PC-3 (cell line): ENCODE measurements at regions not wholly inside any gene's neighbourhood (a gene's known extent, or its start where the extent isn't known, plus 50 kb on each side); places are given as distances from the start of the nearest gene placed in this dataset.

Experiments used
- ATAC-seq: fragments of 200-7000 bp; cut with Tn5 transposase; 2 replicates; pipeline ENCODE4 v1.9.1; 2020; ENCODE audit warnings: mild to moderate bottlenecking, moderate library complexity
- BruUV-seq: library from RNA; stranded (reverse); fragments of 400-500 nt; replicated peaks from 2 replicates; lab custom pipeline; 2021; lab: Mats Ljungman, UMichigan
- CTCF ChIA-PET: fragments of 300-600 bp; sonication (Branson Sonifier 250); formaldehyde crosslinking; loops from one replicate; lab custom pipeline; 2022; ENCODE audit warnings: antibody characterized with exemption; lab: Charles Lee
- POLR2A ChIA-PET: fragments of 300-600 bp; sonication (Branson Sonifier 250); formaldehyde crosslinking; loops from one replicate; lab custom pipeline; 2022; ENCODE audit warnings: antibody characterized with exemption; ENCODE audit not compliant: unreplicated experiment; lab: Charles Lee
- DNase-seq: peaks from one replicate; pipeline ENCODE4 v3.0.0-alpha.2; 2015
- H2AFZ ChIP-seq: fragments of 300-600 bp; sonication (generic); 2 replicates; pipeline ENCODE4 v1.6.0; 2016; ENCODE audit warnings: antibody characterized with exemption, low read length
- H3F3A ChIP-seq: fragments of 300-600 bp; sonication (generic); one replicate; pipeline ENCODE4 v1.6.0; 2017; ENCODE audit warnings: antibody characterized with exemption, low read length, control low read depth, mild to moderate bottlenecking; ENCODE audit not compliant: unreplicated experiment
- H3K27ac ChIP-seq: fragments of 300-600 bp; sonication (generic); 2 replicates; pipeline ENCODE4 v1.5.1; 2016; ENCODE audit warnings: mild to moderate bottlenecking, low read length
- H3K27me3 ChIP-seq: fragments of 300-600 bp; sonication (generic); 2 replicates; pipeline ENCODE4 v1.6.1; 2016; ENCODE audit warnings: low read length, mixed read lengths
- H3K36me3 ChIP-seq: fragments of 300-600 bp; sonication (generic); 2 replicates; pipeline ENCODE4 v1.6.1; 2016; ENCODE audit warnings: low read depth, mixed run types, low read length, mixed read lengths
- H3K4me1 ChIP-seq: fragments of 300-600 bp; sonication (generic); 2 replicates; pipeline ENCODE4 v1.5.1; 2016; ENCODE audit warnings: low read length; ENCODE audit not compliant: insufficient read depth
- H3K4me2 ChIP-seq: fragments of 300-600 bp; sonication (generic); 2 replicates; pipeline ENCODE4 v1.6.0; 2016; ENCODE audit warnings: low read length
- H3K4me3 ChIP-seq: fragments of 300-600 bp; sonication (generic); 2 replicates; pipeline ENCODE4 v1.5.1; 2016; ENCODE audit warnings: mild to moderate bottlenecking, low read length, mixed read lengths
- H3K79me2 ChIP-seq: fragments of 300-600 bp; sonication (generic); 2 replicates; pipeline ENCODE4 v1.6.1; 2017; ENCODE audit warnings: low read length, mixed read lengths
- H3K9ac ChIP-seq: fragments of 300-600 bp; sonication (generic); 2 replicates; pipeline ENCODE4 v1.6.0; 2016; ENCODE audit warnings: mild to moderate bottlenecking, low read length
- H3K9me2 ChIP-seq: fragments of 300-600 bp; sonication (generic); replicated peaks from 2 replicates; pipeline ENCODE4 v1.6.1; 2016; ENCODE audit warnings: mixed run types, low read length, mixed read lengths
- H3K9me3 ChIP-seq: fragments of 300-600 bp; sonication (generic); 2 replicates; pipeline ENCODE4 v1.6.1; 2016; ENCODE audit warnings: low read length, mixed read lengths
- H4K20me1 ChIP-seq: fragments of 300-600 bp; sonication (generic); 2 replicates; pipeline ENCODE4 v1.6.1; 2016; ENCODE audit warnings: low read length, mixed read lengths
- CTCF ChIP-seq: fragments of 300-600 bp; sonication (generic); conservative IDR thresholded peaks from 2 replicates; pipeline ENCODE4 v1.5.1; 2017; ENCODE audit warnings: antibody characterized with exemption, low read depth, mild to moderate bottlenecking, low read length
- EZH2 ChIP-seq: fragments of 300-600 bp; sonication (generic); IDR thresholded peaks from one replicate; pipeline ENCODE4 v1.6.1; 2017; ENCODE audit warnings: antibody characterized with exemption, mild to moderate bottlenecking, low read length; ENCODE audit not compliant: unreplicated experiment
- EZH2phosphoT487 ChIP-seq: fragments of 300-600 bp; sonication (generic); IDR thresholded peaks from 2 replicates; pipeline ENCODE4 v1.6.1; 2018; ENCODE audit warnings: mild to moderate bottlenecking, antibody characterized with exemption, low read length, borderline replicate concordance
- intact Hi-C: fragments of 100-400 bp; cut with micrococcal nuclease; formaldehyde crosslinking; loops from 2 replicates; pipeline ENCODE4 v1.9.0; 2023

- Histone ChIP-seq H3K4me3 (no peak overlapping the region), H3K36me3 (no peaks in the 10 kb centered on the region), H4K20me1 (no peaks in the 10 kb centered on the region), H3K27me3 (no peaks in the 10 kb centered on the region), H3K27ac (no peak overlapping the region), H3K4me2 (no peak overlapping the region), H3K9me3 (no peaks in the 10 kb centered on the region), H3F3A (no peaks in the 10 kb centered on the region), H3K79me2 (no peaks in the 10 kb centered on the region), H2AFZ (0 out of 2 replicates have a peak overlapping the region, but pooled peaks have one; percentile 10), H3K9me2 (no peaks in the 10 kb centered on the region), H3K9ac (no peak overlapping the region), H3K4me1 (peaks cover 25% of the 10 kb centered on the region)
- POLR2A ChIA-PET, result no interaction called here
- no peak for DNase-seq
- no peak for ATAC-seq
- no TSS peak for BruUV-seq
- TF ChIP-seq CTCF, result no peak
- TF ChIP-seq EZH2, result no peak
- TF ChIP-seq EZH2phosphoT487, result no peak
- intact Hi-C loops, result no loop called here
- CTCF ChIA-PET, result no interaction called here
Measured at GRCh38 chr4:62454535-62454934, 1254.4 kb downstream of the ADGRL3 start.

GRCh38 chr4:62450740-62451139 is 1250.6 kb downstream of the ADGRL3 start:
- ATAC-seq (no peak), DNase-seq (no peak)
- intact Hi-C loops, result no loop called here
- no peak overlapping the region for H3K4me3 ChIP-seq
- no peak for TF ChIP-seq EZH2phosphoT487
- no peak for TF ChIP-seq CTCF
- TF ChIP-seq EZH2, result no peak
- H3F3A ChIP-seq, result no peaks in the 10 kb centered on the region
- no TSS peak for BruUV-seq
- no peak overlapping the region for H3K9ac ChIP-seq
- ChIA-PET POLR2A (no interaction called here), CTCF (no interaction called here)
- no peak overlapping the region for H3K27ac ChIP-seq
- H3K9me3 ChIP-seq, result no peaks in the 10 kb centered on the region
- no peaks in the 10 kb centered on the region for H3K79me2 ChIP-seq
- H3K4me2 ChIP-seq, result no peak overlapping the region
- H4K20me1 ChIP-seq, result no peaks in the 10 kb centered on the region
- H3K27me3 ChIP-seq, result no peaks in the 10 kb centered on the region
- no peaks in the 10 kb centered on the region for H3K9me2 ChIP-seq
- H3K36me3 ChIP-seq, result no peaks in the 10 kb centered on the region
- no peaks in the 10 kb centered on the region for H3K4me1 ChIP-seq
- no peak overlapping the region for H2AFZ ChIP-seq

GRCh38 chr4:62449538-62449937 is 1249.4 kb downstream of the ADGRL3 start:
- Histone ChIP-seq H3F3A (no peaks in the 10 kb centered on the region), H3K4me1 (no peaks in the 10 kb centered on the region), H2AFZ (peak overlapping the region; percentile 43; the same call in 1 of the 2 replicates), H3K79me2 (no peaks in the 10 kb centered on the region), H3K4me3 (no peak overlapping the region), H3K27ac (no peak overlapping the region), H3K27me3 (no peaks in the 10 kb centered on the region), H4K20me1 (no peaks in the 10 kb centered on the region), H3K36me3 (no peaks in the 10 kb centered on the region), H3K9ac (no peak overlapping the region), H3K4me2 (no peak overlapping the region), H3K9me3 (no peaks in the 10 kb centered on the region), H3K9me2 (no peaks in the 10 kb centered on the region)
- intact Hi-C loops, result no loop called here
- DNase-seq (no peak), ATAC-seq (peak; percentile 33; the same call in 1 of the 2 replicates)
- POLR2A ChIA-PET, result no interaction called here
- BruUV-seq, result no TSS peak
- CTCF ChIA-PET, result no interaction called here
- no peak for TF ChIP-seq CTCF
- TF ChIP-seq EZH2phosphoT487, result no peak
- no peak for TF ChIP-seq EZH2
